GM12878 (cell line): ENCODE measurements at regions not wholly inside any gene's neighbourhood (a gene's known extent, or its start where the extent isn't known, plus 50 kb on each side); places are given as distances from the start of the nearest gene placed in this dataset.

Experiments
- ATAC-seq: fragments of 200-7000 bp; cut with Tn5 transposase; 3 replicates; pipeline ENCODE4 v1.9.1; 2020; ENCODE audit warnings: mild to moderate bottlenecking, moderate library complexity
- BruUV-seq: library from RNA; stranded (reverse); fragments of 400-500 nt; replicated peaks from 2 replicates; lab custom pipeline; 2021; lab: Mats Ljungman, UMichigan
- CTCF ChIA-PET: fragments of 300-600 bp; sonication (Branson Sonifier 250); formaldehyde crosslinking; extraction: SDS; loops from one replicate; lab custom pipeline; 2021; ENCODE audit warnings: inconsistent platforms; lab: Yijun Ruan, JAX
- POLR2A ChIA-PET: fragments of 350-600 bp; formaldehyde crosslinking; extraction: SDS; loops from one replicate; lab custom pipeline; 2021; ENCODE audit warnings: inconsistent platforms; lab: Charles Lee
- RAD21 ChIA-PET: fragments of 300-600 bp; sonication (Branson Sonifier 250); formaldehyde crosslinking; loops from one replicate; lab custom pipeline; 2023; ENCODE audit warnings: antibody characterized with exemption; ENCODE audit not compliant: unreplicated experiment; lab: Charles Lee
- SMC1A ChIA-PET: fragments of 300-600 bp; sonication (Branson Sonifier 250); formaldehyde crosslinking; loops from one replicate; lab custom pipeline; 2023; ENCODE audit not compliant: unreplicated experiment, uncharacterized antibody; lab: Charles Lee
- DNase-seq: peaks from one replicate; pipeline ENCODE4 v3.0.0-alpha.2; 2011; ENCODE audit warnings: low read depth, low spot score
- FAIRE-seq: peaks from 3 replicates; lab custom pipeline; 2011; peaks lifted over from hg19 to GRCh38; lab: Jason Lieb, UNC
- H2AFZ ChIP-seq: 2 replicates; pipeline ENCODE4 v1.6.0; 2011; ENCODE audit warnings: low read depth, low read length, control low read depth; ENCODE audit not compliant: control insufficient read depth
- H3K27ac ChIP-seq: 2 replicates; pipeline ENCODE4 v1.5.1; 2011; ENCODE audit warnings: control low read depth; ENCODE audit not compliant: control insufficient read depth, insufficient read depth
- H3K27me3 ChIP-seq, 2 experiments: replicated peaks in 1 of 2; 2 replicates each; pipeline versions ENCODE4 v1.6.0 to v1.6.1; 2011; ENCODE audit warnings: low read length in 1 of 2; ENCODE audit not compliant: control insufficient read depth in 2 of 2, insufficient read depth in 2 of 2
- H3K36me3 ChIP-seq, 2 experiments: 2 replicates each; pipeline ENCODE4 v1.5.1; 2011; ENCODE audit warnings: low read length in 1 of 2; ENCODE audit not compliant: control insufficient read depth in 2 of 2, insufficient read depth in 2 of 2
- H3K4me1 ChIP-seq: 2 replicates; pipeline ENCODE4 v1.6.1; 2011; ENCODE audit warnings: mild to moderate bottlenecking, low read length, moderate library complexity, mixed read lengths; ENCODE audit not compliant: control insufficient read depth, insufficient read depth
- H3K4me2 ChIP-seq: 2 replicates; pipeline ENCODE4 v1.6.0; 2011; ENCODE audit warnings: control low read depth; ENCODE audit not compliant: control insufficient read depth, insufficient read depth
- H3K4me3 ChIP-seq: fragments of 200-600 bp; sonication (generic); 2 replicates; pipeline ENCODE4 v1.5.1; 2016
- H3K79me2 ChIP-seq: 2 replicates; pipeline ENCODE4 v1.6.0; 2011; ENCODE audit warnings: low read length; ENCODE audit not compliant: control insufficient read depth, insufficient read depth
- H3K9ac ChIP-seq: 2 replicates; pipeline ENCODE4 v1.8.0; 2011; ENCODE audit warnings: low read length, control low read depth, mixed read lengths; ENCODE audit not compliant: control insufficient read depth, insufficient read depth
- H3K9me3 ChIP-seq: replicated peaks from 3 replicates; pipeline ENCODE4 v1.5.1; 2011; ENCODE audit warnings: mild to moderate bottlenecking, low read length; ENCODE audit not compliant: control insufficient read depth, insufficient read depth
- H4K20me1 ChIP-seq: 2 replicates; pipeline ENCODE4 v1.6.0; 2011; ENCODE audit not compliant: control insufficient read depth, insufficient read depth
- NFXL1 ChIP-seq: fragments of 450-650 bp; IDR thresholded peaks from 2 replicates; pipeline ENCODE4 v1.6.1; 2017; ENCODE audit warnings: antibody characterized with exemption, mild to moderate bottlenecking, borderline replicate concordance
- NFYB ChIP-seq: IDR thresholded peaks from 2 replicates; pipeline ENCODE4 v1.6.1; 2011; ENCODE audit warnings: low read depth, mild to moderate bottlenecking, low read length, improper control_type of control experiment, moderate library complexity; ENCODE audit not compliant: insufficient read depth
- PML ChIP-seq: IDR thresholded peaks from 2 replicates; pipeline ENCODE4 v1.6.1; 2012; ENCODE audit warnings: low read length, inconsistent platforms
- RCOR1 ChIP-seq: conservative IDR thresholded peaks from 2 replicates; pipeline ENCODE4 v1.6.1; 2012; ENCODE audit warnings: low read depth, low read length, improper control_type of control experiment
- SRF ChIP-seq, 2 experiments: IDR thresholded peaks; 2 replicates each; pipeline ENCODE4 v1.6.1; 2011; ENCODE audit warnings: low read depth in 2 of 2, low read length in 2 of 2, mild to moderate bottlenecking in 1 of 2, moderate library complexity in 1 of 2
- YY1 ChIP-seq: IDR thresholded peaks from 2 replicates; pipeline ENCODE4 v1.6.1; 2011; ENCODE audit warnings: low read depth, mild to moderate bottlenecking, low read length
- ZNF622 ChIP-seq: fragments of 450-650 bp; IDR thresholded peaks from 2 replicates; pipeline ENCODE4 v1.6.1; 2017; ENCODE audit warnings: mild to moderate bottlenecking, inconsistent platforms
- WGBS: methylation state at CpG from one replicate; pipeline ENCODE4 v1.1.6; 2016; ENCODE audit warnings: low lambda C conversion rate; ENCODE audit not compliant: insufficient replicate concordance, insufficient coverage; ENCODE audit errors: missing lambda C conversion rate; 5-methylcytosine and 5-hydroxymethylcytosine counted together
- in situ Hi-C: fragments of 300-500 bp; cut with MboI; formaldehyde crosslinking; loops from 9 replicates; pipeline ENCODE4 v1.14.3; 2018; ENCODE audit warnings: mixed read lengths
- intact Hi-C: fragments of 100-400 bp; cut with micrococcal nuclease; formaldehyde crosslinking; loops from one replicate; pipeline ENCODE4 v1.14.2; 2022; ENCODE audit not compliant: unreplicated experiment
- TF ChIP-seq, protein P1 (sequence below): fragments of 450-650 bp; formaldehyde crosslinking; IDR thresholded peaks from 2 replicates; pipeline ENCODE4 v1.4.0; 2022; ENCODE audit warnings: mild to moderate bottlenecking, moderate library complexity

DNA sequence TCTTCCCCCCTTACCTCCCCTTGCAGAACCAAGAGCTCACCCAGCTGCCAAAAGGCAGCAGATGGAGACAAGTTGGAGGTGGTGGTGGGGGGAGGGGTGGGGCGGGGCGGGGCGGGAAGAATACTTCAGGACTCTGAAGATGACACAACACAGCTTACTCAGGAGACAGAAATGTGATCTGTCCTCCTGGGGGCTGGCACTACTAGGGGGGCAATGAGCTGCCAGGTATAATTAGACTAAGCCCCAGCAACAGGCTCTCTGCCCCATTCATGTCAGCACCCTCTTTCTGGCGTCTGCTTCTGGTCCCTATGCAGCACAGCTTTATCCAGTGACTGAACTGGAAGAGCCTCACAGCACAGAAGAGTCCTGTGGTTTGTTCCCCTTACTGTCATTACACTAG is 407.0 kb downstream of the MED13L start:
- in situ Hi-C loops (no loop called here), intact Hi-C loops (no loop called here)
- Histone ChIP-seq H3K79me2 (no peaks in the 10 kb centered on the region), H3K4me1 (no peaks in the 10 kb centered on the region), H3K27me3 (no peaks in the 10 kb centered on the region; a peak in 1 of 4 replicates), H3K4me3 (no peak overlapping the region), H3K27ac (no peak overlapping the region), H3K4me2 (no peak overlapping the region), H3K9me3 (no peaks in the 10 kb centered on the region), H3K9ac (no peak overlapping the region), H2AFZ (no peak overlapping the region), H3K36me3 (no peaks in the 10 kb centered on the region), H4K20me1 (no peaks in the 10 kb centered on the region)
- ChIA-PET POLR2A (no interaction called here), SMC1A (no interaction called here), RAD21 (no interaction called here), CTCF (interaction anchor here (0.6 to 1.0 kb wide), 2 partner anchors 16 to 1239 kb away, joined by 3 to 4 read pairs; no protein-coding TSS in a partner anchor)
- BruUV-seq, result no TSS peak
- FAIRE-seq, result no peak
- WGBS, result 8% methylated on average over 4 of the region's 4 CpGs
- no peak for DNase-seq
- TF ChIP-seq ZNF622, result no peak
- no peak for ATAC-seq

DNA sequence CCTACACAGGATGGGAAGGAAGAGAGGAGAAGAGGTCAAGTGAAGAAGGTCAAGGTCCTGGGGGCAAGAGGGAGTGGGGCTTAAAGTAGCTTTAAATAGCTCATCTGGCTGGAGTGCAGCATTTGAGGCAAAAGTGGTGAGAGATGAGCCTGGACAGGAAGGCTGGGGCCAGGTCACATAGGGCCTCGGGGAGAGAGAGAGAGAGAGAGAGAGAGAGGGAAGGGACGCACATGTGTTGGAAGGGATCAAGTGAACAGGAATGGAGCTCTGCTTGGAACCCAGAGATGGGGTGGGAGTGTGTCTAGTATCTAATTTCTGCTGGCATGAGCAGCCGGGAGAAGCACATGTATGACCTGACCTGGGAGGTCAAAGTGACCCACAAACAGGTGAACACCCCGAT is 407.5 kb downstream of the MED13L start:
- FAIRE-seq, result no peak
- CTCF ChIA-PET, result interaction anchor here (0.6 kb wide), 1 partner anchor 1238 kb away, joined by 3 read pairs; no protein-coding TSS in a partner anchor
- RAD21 ChIA-PET, result no interaction called here

More for the DNA sequence above, 407.5 kb downstream of the MED13L start:
- BruUV-seq, result no TSS peak
- H3K9ac ChIP-seq, result no peak overlapping the region
- H4K20me1 ChIP-seq, result no peaks in the 10 kb centered on the region
- 44% methylated on average over 3 of the region's 4 CpGs for WGBS
- H3K4me3 ChIP-seq, result no peak overlapping the region
- ATAC-seq, result no peak
- no peaks in the 10 kb centered on the region for H3K79me2 ChIP-seq
- SMC1A ChIA-PET, result no interaction called here
- in situ Hi-C loops (no loop called here), intact Hi-C loops (no loop called here)
- TF ChIP-seq YY1 (no peak), SRF (IDR thresholded peaks at IDR 0.05; ENCODE audit: low read depth in 2 of 2, low read length in 2 of 2) (no peak), NFYB (no peak), RCOR1 (no peak), NFXL1 (no peak), PML (no peak)
- TF ChIP-seq, protein P1, sequence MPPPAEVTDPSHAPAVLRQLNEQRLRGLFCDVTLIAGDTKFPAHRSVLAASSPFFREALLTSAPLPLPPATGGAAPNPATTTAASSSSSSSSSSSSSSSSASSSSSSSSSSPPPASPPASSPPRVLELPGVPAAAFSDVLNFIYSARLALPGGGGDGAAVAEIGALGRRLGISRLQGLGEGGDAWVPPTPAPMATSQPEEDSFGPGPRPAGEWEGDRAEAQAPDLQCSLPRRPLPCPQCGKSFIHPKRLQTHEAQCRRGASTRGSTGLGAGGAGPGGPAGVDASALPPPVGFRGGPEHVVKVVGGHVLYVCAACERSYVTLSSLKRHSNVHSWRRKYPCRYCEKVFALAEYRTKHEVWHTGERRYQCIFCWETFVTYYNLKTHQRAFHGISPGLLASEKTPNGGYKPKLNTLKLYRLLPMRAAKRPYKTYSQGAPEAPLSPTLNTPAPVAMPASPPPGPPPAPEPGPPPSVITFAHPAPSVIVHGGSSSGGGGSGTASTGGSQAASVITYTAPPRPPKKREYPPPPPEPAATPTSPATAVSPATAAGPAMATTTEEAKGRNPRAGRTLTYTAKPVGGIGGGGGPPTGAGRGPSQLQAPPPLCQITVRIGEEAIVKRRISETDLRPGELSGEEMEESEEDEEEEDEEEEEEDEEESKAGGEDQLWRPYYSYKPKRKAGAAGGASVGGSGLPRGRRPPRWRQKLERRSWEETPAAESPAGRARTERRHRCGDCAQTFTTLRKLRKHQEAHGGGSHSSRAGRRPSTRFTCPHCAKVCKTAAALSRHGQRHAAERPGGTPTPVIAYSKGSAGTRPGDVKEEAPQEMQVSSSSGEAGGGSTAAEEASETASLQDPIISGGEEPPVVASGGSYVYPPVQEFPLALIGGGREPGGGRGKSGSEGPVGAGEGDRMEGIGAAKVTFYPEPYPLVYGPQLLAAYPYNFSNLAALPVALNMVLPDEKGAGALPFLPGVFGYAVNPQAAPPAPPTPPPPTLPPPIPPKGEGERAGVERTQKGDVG, result no peak
- H3K4me2 ChIP-seq, result no peak overlapping the region
- DNase-seq, result no peak
- H3K27me3 ChIP-seq, result no peaks in the 10 kb centered on the region; a peak in 1 of 4 replicates
- H3K36me3 ChIP-seq, result no peaks in the 10 kb centered on the region
- POLR2A ChIA-PET, result no interaction called here
- no peaks in the 10 kb centered on the region for H3K4me1 ChIP-seq
- H3K9me3 ChIP-seq, result no peaks in the 10 kb centered on the region
- H2AFZ ChIP-seq, result no peak overlapping the region
- H3K27ac ChIP-seq, result no peak overlapping the region
